ENCODE measurements at regions not wholly inside any gene's neighbourhood (a gene's known extent, or its start where the extent isn't known, plus 50 kb on each side); places are given as distances from the start of the nearest gene placed in this dataset.

DNA sequence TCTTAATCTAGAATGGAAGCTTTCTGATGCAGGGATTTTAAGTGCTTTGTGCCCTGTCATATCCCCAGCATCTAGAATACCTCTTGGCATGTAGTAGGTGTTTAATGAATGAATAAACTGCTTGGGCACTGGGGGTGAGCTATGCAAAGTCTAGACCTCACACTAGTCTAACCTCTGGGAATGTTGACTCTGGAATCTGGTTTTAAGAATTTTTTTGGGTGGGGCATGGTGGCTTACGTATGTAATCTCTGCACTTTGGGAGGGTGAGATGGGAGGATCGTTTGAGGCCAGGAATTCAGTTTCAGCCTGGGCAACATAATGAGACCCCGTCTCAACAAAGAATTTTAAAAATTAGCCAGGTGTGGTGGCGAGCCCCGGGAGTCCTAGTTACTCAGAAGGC lies 146.3 kb upstream of the RGMA start:
- no peak for DNase-seq (ENCODE audit: low read depth)

DNA sequence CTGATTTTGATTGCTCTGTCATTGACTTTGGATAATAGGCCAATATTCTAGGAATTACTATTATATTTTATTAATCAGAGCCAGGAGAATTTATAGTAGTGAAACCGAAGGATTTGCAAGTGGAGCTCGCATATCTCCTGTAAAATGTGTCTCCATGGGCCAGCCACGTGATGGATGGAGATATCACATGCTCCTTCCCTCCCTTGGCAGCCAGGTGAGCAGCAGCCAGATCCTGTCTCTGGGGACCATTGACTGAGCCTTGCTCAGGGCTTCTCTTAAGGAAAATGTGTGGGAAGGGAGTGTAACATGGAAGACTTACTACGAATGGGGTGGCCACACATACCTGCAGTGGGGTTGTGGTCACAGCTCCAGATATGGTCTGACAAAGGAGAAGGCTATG lies 144.7 kb upstream of the RGMA start:
- no peak for DNase-seq (ENCODE audit: low read depth)

GRCh38 chr15:93232845-93233244 lies 143.8 kb upstream of the RGMA start:
- no peak for DNase-seq (ENCODE audit: low read depth)

DNA sequence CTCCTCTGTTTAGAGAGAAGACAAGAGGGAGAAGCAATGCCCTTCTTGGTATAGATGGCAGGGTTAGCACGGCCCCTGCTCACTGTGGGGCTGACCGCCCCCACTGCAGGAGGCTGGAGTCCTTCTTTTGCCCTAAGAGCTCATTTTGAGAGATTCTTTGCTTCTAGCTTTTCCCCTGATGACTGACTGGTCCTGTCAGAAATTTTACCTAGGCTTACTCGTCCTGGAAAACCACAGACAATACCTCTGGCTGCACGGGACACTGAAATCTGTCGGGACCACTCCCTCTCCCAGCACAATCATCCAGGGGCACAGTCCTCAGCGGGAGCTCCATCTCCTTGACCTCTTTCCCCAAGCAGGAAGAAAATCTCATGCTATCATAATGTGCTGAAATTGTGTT lies 143.0 kb upstream of the RGMA start:
- DNase-seq (ENCODE audit: low read depth): no peak

GRCh38 chr15:93231261-93231925 lies 142.4 kb upstream of the RGMA start:
- DNase-seq (ENCODE audit: low read depth): no peak

GRCh38 chr15:93228546-93228945 lies 139.5 kb upstream of the RGMA start:
- DNase-seq (ENCODE audit: low read depth): no peak

DNA sequence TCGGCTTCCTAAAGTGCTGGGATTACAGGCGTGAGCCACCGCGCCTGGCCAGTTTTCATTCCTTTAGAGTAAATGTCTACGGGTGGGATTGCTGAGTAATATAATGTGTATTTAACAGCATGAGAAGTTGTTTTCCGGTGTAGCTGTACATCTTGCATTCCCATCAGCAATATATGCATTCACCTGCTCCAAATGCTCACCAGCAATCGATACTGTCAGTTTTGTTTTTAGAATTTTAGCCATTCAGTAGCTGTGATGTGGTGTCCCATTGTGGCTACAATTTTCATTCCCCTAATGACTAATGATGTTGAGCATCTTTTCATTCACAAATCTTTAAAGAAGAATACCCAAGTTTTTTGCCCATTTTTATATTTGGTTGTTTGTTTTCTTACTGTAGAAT lies 134.8 kb upstream of the RGMA start:
- no peak for DNase-seq (ENCODE audit: low read depth)

DNA sequence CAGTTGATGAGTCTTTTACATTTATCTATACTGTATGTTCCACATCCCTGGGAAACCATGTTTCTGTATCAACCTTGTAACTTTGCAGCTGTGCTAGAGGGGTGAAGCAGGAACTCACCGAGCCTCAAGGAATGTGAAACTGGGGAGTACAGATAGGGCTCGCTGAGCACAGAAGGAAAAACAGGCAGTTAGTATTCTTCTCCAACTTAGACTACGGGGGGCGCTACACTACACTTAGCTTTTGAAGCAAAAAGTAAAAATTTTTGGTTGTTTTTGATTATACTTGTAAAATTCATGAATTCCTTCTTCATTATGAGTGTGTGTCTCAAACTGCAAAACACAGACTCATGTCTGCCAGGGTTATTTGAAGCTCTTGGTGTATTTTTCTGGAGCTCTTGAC lies 132.7 kb upstream of the RGMA start:
- no peak for DNase-seq (ENCODE audit: low read depth)

DNA sequence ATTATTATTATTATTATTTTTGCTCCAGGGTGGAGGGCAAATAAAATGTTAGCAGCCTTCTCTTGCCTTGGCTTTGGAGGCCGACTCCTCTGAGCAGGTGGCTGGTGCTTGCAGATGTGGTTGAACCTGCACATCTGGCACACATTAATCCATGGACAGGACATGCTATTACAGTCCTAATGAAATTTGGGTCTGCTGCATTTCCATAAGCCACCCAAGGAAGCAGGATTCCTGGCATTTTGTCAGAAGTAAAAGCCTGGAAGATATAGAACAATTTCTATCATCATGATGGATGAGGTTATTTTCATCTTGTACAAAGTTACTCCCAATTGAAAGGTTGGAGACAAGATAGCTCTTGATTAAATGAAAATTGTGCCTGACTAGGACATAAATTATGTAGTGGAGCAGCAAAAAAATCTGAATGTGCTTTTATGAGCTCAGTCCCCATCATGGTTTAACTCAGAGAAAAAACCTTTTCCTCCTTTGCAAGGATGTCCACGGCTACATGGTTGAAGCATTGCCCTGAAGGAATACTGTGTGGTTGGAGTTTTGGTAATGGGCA lies 130.9 kb upstream of the RGMA start:
- DNase-seq (ENCODE audit: low read depth): no peak

DNA sequence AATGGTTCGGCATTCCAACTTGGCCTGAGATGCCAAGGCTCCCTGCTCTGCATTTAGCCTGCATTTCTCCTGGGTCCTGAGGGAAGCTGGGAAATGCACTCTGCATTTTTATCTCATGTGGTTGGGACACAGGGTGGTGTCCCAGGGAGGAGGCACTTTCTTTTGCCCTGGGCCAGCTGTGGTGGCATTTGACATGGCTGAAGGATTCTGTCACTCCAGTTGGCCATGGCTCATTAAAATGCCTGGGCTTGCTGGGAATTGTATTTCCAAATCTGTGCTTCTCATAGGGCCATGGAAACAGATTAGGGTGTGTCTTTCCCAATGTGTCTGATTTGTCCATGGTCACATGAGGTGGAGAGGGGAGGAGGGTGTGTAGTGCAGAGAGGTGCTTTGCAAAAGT lies 128.3 kb upstream of the RGMA start:
- no peak for DNase-seq (ENCODE audit: low read depth)

DNA sequence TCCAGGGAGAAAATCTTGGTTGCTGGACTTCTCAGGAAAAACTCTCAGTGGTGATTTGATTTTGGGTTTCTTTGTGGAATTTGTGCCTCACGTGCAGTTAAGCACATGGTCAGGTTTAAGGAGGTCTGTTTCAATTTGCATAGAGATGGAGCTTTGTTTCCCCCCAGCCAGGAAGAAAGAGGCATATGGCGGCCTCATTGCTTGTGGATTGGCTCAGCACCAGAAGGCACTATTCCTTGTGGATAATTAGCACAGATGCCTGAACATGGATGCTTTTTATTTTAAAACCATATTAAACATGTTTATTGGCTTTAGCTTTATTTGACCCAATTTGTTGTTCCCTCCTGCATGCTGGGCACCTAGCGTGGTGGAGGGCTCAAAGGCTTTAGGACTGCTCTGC lies 125.1 kb upstream of the RGMA start:
- DNase-seq (ENCODE audit: low read depth): no peak

DNA sequence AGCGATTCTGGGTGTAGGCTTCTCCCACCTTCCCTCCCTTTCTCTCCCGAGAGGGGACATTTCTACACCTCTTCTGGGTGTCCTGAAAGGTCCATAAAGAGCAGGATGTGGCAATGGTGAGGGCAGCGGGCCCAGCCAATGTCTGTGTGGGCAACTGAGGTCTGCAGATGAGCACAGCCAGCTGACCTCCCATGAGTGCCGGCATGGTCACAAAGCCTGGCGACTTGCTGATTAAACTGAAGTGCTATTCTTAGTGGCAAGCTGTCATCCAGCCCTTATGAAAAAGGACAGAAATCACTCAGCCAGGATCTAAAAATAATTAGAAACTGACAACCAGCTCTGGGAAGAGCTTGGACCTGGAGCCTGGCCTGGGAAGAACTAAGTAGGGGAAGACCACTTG lies 124.3 kb upstream of the RGMA start:
- DNase-seq (ENCODE audit: low read depth): no peak

- no peak for DNase-seq (ENCODE audit: low read depth)
These were observed 123.6 kb upstream of the RGMA start for GRCh38 chr15:93212578-93212977.

GRCh38 chr15:93210995-93211394 lies 122.0 kb upstream of the RGMA start:
- DNase-seq (ENCODE audit: low read depth): no peak

GRCh38 chr15:93209690-93210445 lies 120.9 kb upstream of the RGMA start:
- DNase-seq (ENCODE audit: low read depth): no peak

DNA sequence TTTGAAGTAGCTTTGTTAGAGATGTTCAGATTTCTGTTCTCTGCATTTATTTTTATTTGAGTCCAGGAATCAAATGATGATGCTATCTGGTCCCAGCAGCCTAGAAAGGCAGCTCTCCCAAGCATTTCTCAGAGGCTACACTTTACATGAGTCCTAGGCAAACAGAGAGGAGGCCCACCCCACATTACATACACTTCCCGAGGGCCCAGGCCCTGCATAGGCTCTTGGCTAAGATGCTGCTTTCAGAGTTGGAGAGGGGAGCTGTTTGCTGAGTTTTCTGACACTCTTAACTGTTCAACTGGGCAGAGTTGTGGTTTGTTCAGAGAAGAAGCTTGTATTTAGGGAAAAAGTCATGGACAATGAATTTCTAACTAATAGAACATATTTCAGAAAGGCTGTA lies 117.9 kb upstream of the RGMA start:
- no peak for DNase-seq (ENCODE audit: low read depth)

DNA sequence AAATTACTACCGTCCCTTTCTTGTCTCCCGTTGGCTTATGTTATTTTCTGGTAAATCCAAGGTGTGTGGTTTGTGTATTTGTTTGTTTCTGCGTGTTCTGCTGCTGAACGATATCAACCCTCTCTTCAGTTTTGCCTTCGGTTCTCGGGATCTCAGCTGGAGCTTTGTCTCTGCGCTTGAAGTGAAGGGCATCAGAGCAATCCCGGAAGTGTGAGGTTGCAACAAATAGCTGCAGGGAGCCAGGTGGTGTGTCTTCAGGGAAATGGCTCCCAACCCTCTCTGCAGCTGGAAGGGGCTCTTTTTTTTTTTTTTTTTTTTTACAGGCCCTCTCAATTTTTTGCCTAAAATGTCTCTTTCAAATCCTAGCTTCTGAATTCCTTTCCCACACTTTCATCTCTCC lies 116.4 kb upstream of the RGMA start:
- DNase-seq (ENCODE audit: low read depth): no peak

- DNase-seq (ENCODE audit: low read depth): no peak
These were observed 114.0 kb upstream of the RGMA start for GRCh38 chr15:93203036-93203435.

DNA sequence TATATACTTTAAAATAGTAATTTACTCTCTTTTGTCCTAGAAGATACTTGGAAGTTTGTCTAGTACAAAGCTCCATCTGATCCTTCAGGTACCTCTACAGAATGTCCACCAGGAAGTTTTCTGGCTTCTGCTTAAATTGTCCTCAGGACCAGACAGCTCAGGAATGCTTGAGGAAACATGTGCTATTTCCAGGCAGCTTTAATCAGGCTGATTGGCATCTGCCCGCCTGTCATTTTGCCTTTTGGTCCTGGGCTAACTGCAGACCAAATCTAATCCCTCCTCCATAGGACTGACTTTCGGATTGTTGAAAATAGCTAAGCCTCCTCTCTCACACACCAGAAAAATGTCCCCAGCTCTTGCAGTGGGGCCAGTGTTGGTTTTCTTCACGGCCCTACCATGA lies 113.4 kb upstream of the RGMA start:
- no peak for DNase-seq (ENCODE audit: low read depth)

DNA sequence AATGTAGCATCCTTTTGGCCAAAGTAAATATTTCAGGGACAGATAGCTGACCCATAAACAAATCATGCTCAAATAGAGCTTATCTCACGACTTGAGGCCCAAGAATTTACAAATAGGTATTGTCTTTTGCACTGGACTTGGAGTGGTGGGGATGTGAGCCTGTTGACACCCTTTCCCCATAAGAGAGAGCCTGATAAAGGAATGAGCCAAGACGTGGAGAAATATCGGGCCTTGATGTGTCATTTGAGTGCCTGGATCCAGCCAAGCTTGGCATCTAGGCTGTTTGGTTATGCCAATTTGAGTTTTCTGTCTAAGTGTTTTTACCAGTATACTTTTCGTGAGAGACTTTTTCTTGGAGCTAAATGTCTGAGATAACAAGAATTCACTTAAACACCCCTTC lies 112.9 kb upstream of the RGMA start:
- no peak for DNase-seq (ENCODE audit: low read depth)

- no peak for DNase-seq (ENCODE audit: low read depth)
These were observed 111.8 kb upstream of the RGMA start for GRCh38 chr15:93200837-93201226.

DNA sequence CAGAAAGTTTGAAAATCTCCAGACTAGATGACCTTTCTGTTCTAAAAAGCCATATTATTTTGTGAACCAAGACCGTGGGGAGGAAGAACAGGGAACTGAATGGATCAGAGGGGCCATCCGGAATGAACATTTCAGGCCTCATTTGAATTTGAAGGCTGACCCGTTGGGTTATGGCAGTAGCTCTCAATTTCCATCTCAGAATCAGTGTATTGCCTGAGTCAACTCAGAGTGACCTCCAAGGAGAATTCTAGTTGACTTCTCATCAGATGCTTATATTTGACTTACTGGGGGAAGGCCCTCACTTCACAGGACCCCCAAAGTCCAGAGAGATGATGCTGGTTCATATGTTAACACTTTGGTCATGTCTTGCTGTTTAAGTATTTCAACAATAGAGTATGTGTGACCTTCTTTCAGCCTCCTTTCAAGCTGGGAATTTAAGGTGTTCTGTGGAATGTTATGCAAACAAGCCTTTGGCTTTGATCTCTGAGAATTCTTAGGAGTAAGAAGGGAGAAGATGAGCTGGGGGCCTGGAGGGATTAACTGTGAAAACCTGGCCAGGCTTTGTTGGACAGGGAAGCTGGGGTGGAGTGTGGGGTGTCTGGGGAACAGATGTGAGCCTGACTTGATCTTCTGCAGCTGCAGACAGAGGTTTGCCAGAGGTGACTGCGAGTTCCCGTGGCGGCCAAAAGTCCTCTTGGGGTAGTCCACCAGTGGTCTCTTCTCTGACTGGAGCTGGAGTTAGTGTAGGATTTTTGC lies 111.2 kb upstream of the RGMA start:
- DNase-seq (ENCODE audit: low read depth): no peak

DNA sequence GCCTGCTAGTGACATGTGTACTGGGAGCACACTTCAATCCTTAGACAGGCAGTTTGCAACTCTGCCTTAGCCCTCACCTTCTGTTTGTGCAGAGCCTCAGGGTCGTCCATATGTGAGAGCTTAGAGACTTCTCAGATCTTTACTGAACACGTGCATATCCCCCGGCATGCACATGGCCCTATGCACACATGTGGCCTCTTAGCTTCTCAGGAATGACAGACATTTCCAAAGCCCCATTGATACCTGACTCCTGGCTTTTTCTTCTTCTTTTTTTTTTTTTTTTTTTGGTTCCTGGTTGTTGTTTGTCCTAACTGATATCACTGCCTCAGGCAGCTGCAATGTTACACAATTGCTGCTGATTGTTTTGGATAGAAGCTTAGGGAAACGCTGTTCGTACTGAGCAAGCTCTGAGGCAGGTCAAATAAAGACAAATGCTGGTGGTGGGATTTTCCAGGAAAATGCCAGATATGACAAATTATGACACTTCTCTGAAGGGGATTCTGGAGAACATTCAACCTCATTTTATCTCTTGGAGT lies 107.2 kb upstream of the RGMA start:
- no peak for DNase-seq (ENCODE audit: low read depth)

All from EH (cell line).